ENCODE measurements at regions not wholly inside any gene's neighbourhood (a gene's known extent, or its start where the extent isn't known, plus 50 kb on each side); places are given as distances from the start of the nearest gene placed in this dataset.

DNA sequence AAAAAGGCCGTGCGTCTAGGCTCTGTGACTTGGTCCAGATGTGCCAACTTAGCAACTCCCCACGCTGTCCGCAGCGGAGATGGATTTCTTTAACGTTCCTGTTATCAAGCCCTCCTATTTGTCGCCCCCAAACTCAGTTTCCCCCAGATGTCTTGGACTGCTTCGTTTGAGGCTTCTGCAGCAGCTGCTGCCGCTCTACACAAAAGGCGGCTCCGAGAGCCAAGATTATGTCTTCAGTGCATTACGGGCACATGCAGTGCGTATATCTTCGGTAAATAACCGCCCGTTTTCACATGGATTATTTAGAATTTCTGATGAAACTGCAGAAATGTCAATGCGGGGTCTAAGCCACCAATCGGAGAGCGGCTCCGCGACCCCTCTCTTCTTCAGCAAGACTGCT lies 240.6 kb upstream of the ZFHX3 start:
- Histone ChIP-seq H3K36me3 (ENCODE audit: control insufficient read depth in 2 of 4, insufficient read depth in 4 of 4, low read length in 3 of 4) (no peaks in the 10 kb centered on the region), H4K91ac (replicated peaks; ENCODE audit: insufficient read length, low read length) (no peak overlapping the region), H2AK5ac (ENCODE audit: low read depth, low read length) (no peak overlapping the region), H3K23ac (ENCODE audit: insufficient read length) (no peak overlapping the region), H3K4ac (replicated peaks; ENCODE audit: insufficient read length, low read depth, low read length) (no peak overlapping the region), H3K14ac (ENCODE audit: insufficient read length) (no peak overlapping the region), H3K79me2 (ENCODE audit: control insufficient read depth in 1 of 2, insufficient read depth in 2 of 2, low read length in 2 of 2) (no peaks in the 10 kb centered on the region), H2BK15ac (ENCODE audit: low read length) (no peak overlapping the region), H4K5ac (ENCODE audit: insufficient read length, low read depth, low read length) (no peak overlapping the region), H2BK5ac (ENCODE audit: low read depth, low read length) (no peak overlapping the region), H3K23me2 (ENCODE audit: low read depth, low read length) (peaks cover 14% of the 10 kb centered on the region; the same call in 1 of the 2 replicates), H2BK20ac (ENCODE audit: low read length) (no peak overlapping the region), H3K56ac (replicated peaks; ENCODE audit: insufficient read length, low read depth, low read length) (no peak overlapping the region), H2AFZ (ENCODE audit: low read length) (no peak overlapping the region), H3K9ac (replicated peaks in 1 of 4; ENCODE audit: extremely low read depth in 1 of 4, low read depth in 3 of 4, low read length in 3 of 4) (no peak overlapping the region), H3K18ac (ENCODE audit: extremely low read depth, low read length) (no peak overlapping the region), H3K79me1 (ENCODE audit: low read depth, low read length) (no peaks in the 10 kb centered on the region), H3K27ac (ENCODE audit: low read depth, low read length) (no peak overlapping the region), H3K4me1 (replicated peaks in 1 of 4; ENCODE audit: control insufficient read depth in 3 of 4, insufficient read depth in 4 of 4, low read length in 3 of 4) (no peaks in the 10 kb centered on the region; a peak in 2 of 7 replicates), H3K9me3 (ENCODE audit: insufficient read depth in 2 of 2, low read depth in 1 of 2, low read length in 1 of 2) (no peaks in the 10 kb centered on the region), H2BK120ac (replicated peaks; ENCODE audit: low read depth, low read length) (no peak overlapping the region), H4K8ac (ENCODE audit: extremely low read depth, insufficient read depth, low read length) (no peak overlapping the region), H4K20me1 (replicated peaks in 1 of 2; ENCODE audit: control insufficient read depth in 1 of 2, insufficient read depth in 2 of 2, low read length in 2 of 2) (peaks cover 0 to 7% of the 10 kb centered on the region in 2 experiments), H3K4me2 (ENCODE audit: insufficient read depth in 1 of 2, low read depth in 2 of 2, low read length in 2 of 2) (no peak overlapping the region), H3K27me3 (replicated peaks in 1 of 4; ENCODE audit: control insufficient read depth in 3 of 4, extremely low read depth in 1 of 4, insufficient read depth in 3 of 4, low read length in 3 of 4) (no peaks in the 10 kb centered on the region), H3K4me3 (ENCODE audit: extremely low read depth in 1 of 4, insufficient read depth in 2 of 4, low read depth in 3 of 4, low read length in 4 of 4) (no peak overlapping the region), H2BK12ac (ENCODE audit: low read depth, low read length) (no peak overlapping the region)
- no peak for DNase-seq (ENCODE audit: low read depth in 1 of 2, low spot score in 2 of 2)
- ChIA-PET CTCF (ENCODE audit: partially characterized antibody) (interaction anchor here (0.6 to 0.9 kb wide), 2 partner anchors 63 to 268 kb away, joined by 3 read pairs; no protein-coding TSS in a partner anchor), POLR2A (ENCODE audit: partially characterized antibody) (no interaction called here)
- no peak for FAIRE-seq
- TF ChIP-seq SIN3A (conservative IDR thresholded peaks at IDR 0.05 in 1 of 2, IDR thresholded peaks at IDR 0.05 in 1 of 2; ENCODE audit: low read depth in 1 of 2, low read length in 2 of 2): no peak
- TF ChIP-seq TAF1 (IDR thresholded peaks at IDR 0.05; ENCODE audit: low read depth, low read length): no peak
- TF ChIP-seq RAD21 (IDR thresholded peaks at IDR 0.05 in 1 of 2, conservative IDR thresholded peaks at IDR 0.05 in 1 of 2; ENCODE audit: low read depth in 2 of 2, low read length in 2 of 2): no peak
- no peak for TF ChIP-seq TBP (IDR thresholded peaks at IDR 0.05; ENCODE audit: low read depth, low read length)
- TF ChIP-seq SIRT6 (IDR thresholded peaks at IDR 0.05; ENCODE audit: low read length): no peak
- no peak for TF ChIP-seq HDAC6 (IDR thresholded peaks at IDR 0.05; ENCODE audit: low read depth, low read length)
- no peak for TF ChIP-seq SIX5 (IDR thresholded peaks at IDR 0.05; ENCODE audit: low read depth, low read length)
- no peak for TF ChIP-seq KDM5A (IDR thresholded peaks at IDR 0.05; ENCODE audit: low read length)
- 95% methylated on average over 21 of the region's 21 CpGs; no CpG with 5 or more reads in 1 of the 2 experiments for WGBS, 2 experiments (ENCODE audit: extremely low coverage in 1 of 2, insufficient coverage in 1 of 2, insufficient read length in 1 of 2, insufficient replicate concordance in 2 of 2, low coverage in 1 of 2, low lambda C conversion rate in 2 of 2, missing lambda C conversion rate in 1 of 2)

Measured in H1 (cell line).